ENCODE measurements at regions not wholly inside any gene's neighbourhood (a gene's known extent, or its start where the extent isn't known, plus 50 kb on each side); places are given as distances from the start of the nearest gene placed in this dataset.

DNA sequence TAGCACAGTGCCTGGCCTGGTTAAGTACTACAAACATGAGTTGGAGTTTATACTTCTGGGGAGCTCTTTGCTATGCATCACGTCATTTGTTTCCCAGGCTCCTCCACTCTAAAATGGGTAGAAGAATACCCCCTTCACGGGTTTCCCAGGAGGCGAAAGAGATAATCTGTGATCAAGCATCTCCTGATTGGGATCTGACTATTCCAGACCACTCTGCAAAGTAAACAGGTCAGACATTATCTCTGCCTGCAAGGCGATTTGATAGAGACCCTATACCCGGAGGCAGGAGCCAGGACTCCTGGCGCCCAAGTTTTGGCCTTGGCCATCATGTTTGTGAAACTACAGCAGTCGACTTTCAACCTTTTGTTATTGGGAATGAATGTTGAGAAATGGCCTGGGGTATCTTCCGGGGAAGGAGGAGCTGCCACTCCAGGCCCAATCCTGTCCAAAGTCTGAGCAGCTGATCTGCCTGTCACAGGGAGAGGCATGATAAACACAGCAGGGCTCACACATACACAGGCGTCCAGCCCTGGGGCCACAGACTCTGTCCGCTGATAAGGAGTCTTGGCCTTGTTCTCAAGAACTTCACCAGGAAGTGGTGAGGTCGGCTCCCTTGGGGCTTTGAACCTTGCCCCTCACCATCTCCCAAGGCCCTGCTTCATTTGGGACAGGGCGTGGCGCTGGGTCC is 199.9 kb downstream of the MAF start:
- peaks cover 0 to 5% of the 10 kb centered on the region in 2 experiments; a peak in 3 of 5 replicates for H3K27me3 ChIP-seq (ENCODE audit: control insufficient read depth in 2 of 2, insufficient read depth in 2 of 2, low read length in 2 of 2)
- CTCF ChIA-PET (ENCODE audit: low intra/inter-chr PET ratio) = no interaction called here
- ATAC-seq = peak; percentile 95
- TF ChIP-seq DPF2 (IDR thresholded peaks at IDR 0.05) = peak; percentile 89
- peak; percentile 55 for TF ChIP-seq CREM (IDR thresholded peaks at IDR 0.05; ENCODE audit: low read depth)
- no peak for TF ChIP-seq NR1H2 (CRISPR knock-in tag; IDR thresholded peaks at IDR 0.05)
- TF ChIP-seq ETV1 (tag; conservative IDR thresholded peaks at IDR 0.05; ENCODE audit: low read depth) = peak; percentile 55
- peak; percentile 93 for TF ChIP-seq TAL1 (IDR thresholded peaks at IDR 0.05)
- TF ChIP-seq, protein P1, sequence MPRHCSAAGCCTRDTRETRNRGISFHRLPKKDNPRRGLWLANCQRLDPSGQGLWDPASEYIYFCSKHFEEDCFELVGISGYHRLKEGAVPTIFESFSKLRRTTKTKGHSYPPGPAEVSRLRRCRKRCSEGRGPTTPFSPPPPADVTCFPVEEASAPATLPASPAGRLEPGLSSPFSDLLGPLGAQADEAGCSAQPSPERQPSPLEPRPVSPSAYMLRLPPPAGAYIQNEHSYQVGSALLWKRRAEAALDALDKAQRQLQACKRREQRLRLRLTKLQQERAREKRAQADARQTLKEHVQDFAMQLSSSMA (CRISPR knock-in tag; IDR thresholded peaks at IDR 0.05) = no peak
- TF ChIP-seq, protein P2, sequence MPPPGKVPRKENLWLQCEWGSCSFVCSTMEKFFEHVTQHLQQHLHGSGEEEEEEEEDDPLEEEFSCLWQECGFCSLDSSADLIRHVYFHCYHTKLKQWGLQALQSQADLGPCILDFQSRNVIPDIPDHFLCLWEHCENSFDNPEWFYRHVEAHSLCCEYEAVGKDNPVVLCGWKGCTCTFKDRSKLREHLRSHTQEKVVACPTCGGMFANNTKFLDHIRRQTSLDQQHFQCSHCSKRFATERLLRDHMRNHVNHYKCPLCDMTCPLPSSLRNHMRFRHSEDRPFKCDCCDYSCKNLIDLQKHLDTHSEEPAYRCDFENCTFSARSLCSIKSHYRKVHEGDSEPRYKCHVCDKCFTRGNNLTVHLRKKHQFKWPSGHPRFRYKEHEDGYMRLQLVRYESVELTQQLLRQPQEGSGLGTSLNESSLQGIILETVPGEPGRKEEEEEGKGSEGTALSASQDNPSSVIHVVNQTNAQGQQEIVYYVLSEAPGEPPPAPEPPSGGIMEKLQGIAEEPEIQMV (tag; conservative IDR thresholded peaks at IDR 0.05; ENCODE audit: low read depth) = no peak
- no peak for TF ChIP-seq SRSF9 (IDR thresholded peaks at IDR 0.05; ENCODE audit: borderline replicate concordance, low read depth, low read length)
- TF ChIP-seq FOXM1 (IDR thresholded peaks at IDR 0.05; ENCODE audit: low read depth) = peak; percentile 66; the same call in 1 of the 2 replicates
- TF ChIP-seq FOXM1 (CRISPR knock-in tag; IDR thresholded peaks at IDR 0.05; ENCODE audit: low read depth) = no peak
- TF ChIP-seq GATA2 (CRISPR knock-in tag; IDR thresholded peaks at IDR 0.05) = peak; percentile 64
- TF ChIP-seq, protein P3, sequence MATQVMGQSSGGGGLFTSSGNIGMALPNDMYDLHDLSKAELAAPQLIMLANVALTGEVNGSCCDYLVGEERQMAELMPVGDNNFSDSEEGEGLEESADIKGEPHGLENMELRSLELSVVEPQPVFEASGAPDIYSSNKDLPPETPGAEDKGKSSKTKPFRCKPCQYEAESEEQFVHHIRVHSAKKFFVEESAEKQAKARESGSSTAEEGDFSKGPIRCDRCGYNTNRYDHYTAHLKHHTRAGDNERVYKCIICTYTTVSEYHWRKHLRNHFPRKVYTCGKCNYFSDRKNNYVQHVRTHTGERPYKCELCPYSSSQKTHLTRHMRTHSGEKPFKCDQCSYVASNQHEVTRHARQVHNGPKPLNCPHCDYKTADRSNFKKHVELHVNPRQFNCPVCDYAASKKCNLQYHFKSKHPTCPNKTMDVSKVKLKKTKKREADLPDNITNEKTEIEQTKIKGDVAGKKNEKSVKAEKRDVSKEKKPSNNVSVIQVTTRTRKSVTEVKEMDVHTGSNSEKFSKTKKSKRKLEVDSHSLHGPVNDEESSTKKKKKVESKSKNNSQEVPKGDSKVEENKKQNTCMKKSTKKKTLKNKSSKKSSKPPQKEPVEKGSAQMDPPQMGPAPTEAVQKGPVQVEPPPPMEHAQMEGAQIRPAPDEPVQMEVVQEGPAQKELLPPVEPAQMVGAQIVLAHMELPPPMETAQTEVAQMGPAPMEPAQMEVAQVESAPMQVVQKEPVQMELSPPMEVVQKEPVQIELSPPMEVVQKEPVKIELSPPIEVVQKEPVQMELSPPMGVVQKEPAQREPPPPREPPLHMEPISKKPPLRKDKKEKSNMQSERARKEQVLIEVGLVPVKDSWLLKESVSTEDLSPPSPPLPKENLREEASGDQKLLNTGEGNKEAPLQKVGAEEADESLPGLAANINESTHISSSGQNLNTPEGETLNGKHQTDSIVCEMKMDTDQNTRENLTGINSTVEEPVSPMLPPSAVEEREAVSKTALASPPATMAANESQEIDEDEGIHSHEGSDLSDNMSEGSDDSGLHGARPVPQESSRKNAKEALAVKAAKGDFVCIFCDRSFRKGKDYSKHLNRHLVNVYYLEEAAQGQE (IDR thresholded peaks at IDR 0.05; ENCODE audit: borderline replicate concordance) = 0 out of 2 replicates have a peak, but pooled peaks have one; percentile 6
- TF ChIP-seq, protein P3 (CRISPR knock-in tag; IDR thresholded peaks at IDR 0.05; ENCODE audit: low read depth) = no peak

More for the DNA sequence above, 199.9 kb downstream of the MAF start:
- H3K36me3 ChIP-seq (ENCODE audit: control insufficient read depth, insufficient read depth, low read length) = no peaks in the 10 kb centered on the region
- H3K9me3 ChIP-seq (replicated peaks; ENCODE audit: control insufficient read depth, insufficient read depth, low read depth, low read length) = no peaks in the 10 kb centered on the region
- POLR2A ChIA-PET = interaction anchor here (0.6 to 1.3 kb wide), 4 partner anchors 12 to 794 kb away, joined by 3 to 4 read pairs (median 4); no protein-coding TSS in a partner anchor
- H2AFZ ChIP-seq (ENCODE audit: low read depth, low read length) = peak overlapping the region; percentile 68
- no peaks in the 10 kb centered on the region for H3K79me2 ChIP-seq (ENCODE audit: control insufficient read depth, insufficient read depth, low read length)
- no TSS peak for BruUV-seq (replicated peaks)
- H3K9me1 ChIP-seq (ENCODE audit: control insufficient read depth, insufficient read depth, low read length) = no peaks in the 10 kb centered on the region
- peaks cover 24 to 25% of the 10 kb centered on the region in 2 experiments; a peak in 4 of 5 replicates for H3K4me1 ChIP-seq (replicated peaks in 1 of 2; ENCODE audit: control insufficient read depth in 2 of 2, insufficient read depth in 2 of 2, low read length in 2 of 2)
- peak overlapping the region in 1 of 2 experiments; percentile 29; a peak in 2 of 4 replicates for H3K9ac ChIP-seq (ENCODE audit: insufficient read depth in 1 of 2, low read depth in 2 of 2, low read length in 2 of 2)
- peak overlapping the region; percentile 63 for H3K27ac ChIP-seq (ENCODE audit: extremely low read depth, low read depth, low read length)
- no peak overlapping the region for H3K4me3 ChIP-seq
- H4K20me1 ChIP-seq (replicated peaks; ENCODE audit: control insufficient read depth, insufficient read depth, low read length) = no peaks in the 10 kb centered on the region
- intact Hi-C loops (cut with micrococcal nuclease) = no loop called here
- DNase-seq (ENCODE audit: extremely low read depth in 1 of 4, low spot score in 3 of 4) (peak; percentile 77 to 94 (median 86)), FAIRE-seq (peak; percentile 92)
- 4% methylated on average over 13 of the region's 13 CpGs for whole genome bisulfite sequencing (ENCODE audit: insufficient coverage, low coverage, missing lambda C conversion rate)
- H3K4me2 ChIP-seq (ENCODE audit: insufficient read depth, low read length) = peak overlapping the region; percentile 67
- in situ Hi-C loops (cut with MboI) = no loop called here
